H9 (cell line): ENCODE measurements at regions not wholly inside any gene's neighbourhood (a gene's known extent, or its start where the extent isn't known, plus 50 kb on each side); places are given as distances from the start of the nearest gene placed in this dataset.

Experiments used
- DNase-seq: peaks from one replicate; pipeline ENCODE4 v3.0.0-alpha.2; 2017
- H2AFZ ChIP-seq: one replicate; pipeline ENCODE4 v1.6.1; 2013; ENCODE audit warnings: mild to moderate bottlenecking, low read length, control low read depth, moderate library complexity
- H2AK5ac ChIP-seq: 2 replicates; pipeline ENCODE4 v1.6.1; 2013; ENCODE audit warnings: low read length, control low read depth, mixed read lengths; ENCODE audit not compliant: insufficient read length
- H2BK120ac ChIP-seq: one replicate; pipeline ENCODE4 v1.6.1; 2013; ENCODE audit warnings: low read depth, mild to moderate bottlenecking, low read length, control low read depth, inconsistent platforms; ENCODE audit not compliant: poor library complexity, severe bottlenecking
- H2BK12ac ChIP-seq: 2 replicates; pipeline ENCODE4 v1.6.1; 2013; ENCODE audit warnings: low read length, control low read depth, mixed read lengths, low read depth; ENCODE audit not compliant: insufficient read length
- H2BK15ac ChIP-seq: 2 replicates; pipeline ENCODE4 v1.6.1; 2013; ENCODE audit warnings: low read depth, low read length, control low read depth
- H2BK20ac ChIP-seq: one replicate; pipeline ENCODE4 v1.6.1; 2013; ENCODE audit warnings: low read depth, mild to moderate bottlenecking, low read length, control low read depth, inconsistent platforms; ENCODE audit not compliant: poor library complexity, severe bottlenecking
- H2BK5ac ChIP-seq: 2 replicates; pipeline ENCODE4 v1.6.1; 2013; ENCODE audit warnings: low read length, control low read depth, mixed read lengths; ENCODE audit not compliant: insufficient read length
- H3K14ac ChIP-seq: 2 replicates; pipeline ENCODE4 v1.6.1; 2013; ENCODE audit warnings: low read length, control low read depth; ENCODE audit not compliant: insufficient read depth
- H3K18ac ChIP-seq: 2 replicates; pipeline ENCODE4 v1.6.1; 2013; ENCODE audit warnings: low read depth, mild to moderate bottlenecking, mixed read lengths, low read length, control low read depth; ENCODE audit not compliant: insufficient read length
- H3K23ac ChIP-seq: 2 replicates; pipeline ENCODE4 v1.6.1; 2013; ENCODE audit warnings: low read length, control low read depth, mixed read lengths, low read depth; ENCODE audit not compliant: insufficient read length
- H3K23me2 ChIP-seq: 2 replicates; pipeline ENCODE4 v1.6.1; 2013; ENCODE audit warnings: low read depth, mild to moderate bottlenecking, mixed read lengths, low read length, control low read depth; ENCODE audit not compliant: insufficient read length, poor library complexity, severe bottlenecking
- H3K27ac ChIP-seq: 2 replicates; pipeline ENCODE4 v1.5.1; 2013; ENCODE audit warnings: low read length, control low read depth, mixed read lengths, low read depth; ENCODE audit not compliant: insufficient read length
- H3K27me3 ChIP-seq: 2 replicates; pipeline ENCODE4 v1.6.1; 2013; ENCODE audit warnings: low read length, control low read depth, inconsistent platforms; ENCODE audit not compliant: insufficient read depth
- H3K4ac ChIP-seq: 2 replicates; pipeline ENCODE4 v1.6.1; 2013; ENCODE audit warnings: low read depth, mild to moderate bottlenecking, control low read depth, inconsistent platforms, low read length, moderate library complexity
- H3K4me1 ChIP-seq: 2 replicates; pipeline ENCODE4 v1.6.1; 2013; ENCODE audit warnings: low read length, control low read depth, inconsistent platforms; ENCODE audit not compliant: insufficient read depth
- H3K4me2 ChIP-seq: 2 replicates; pipeline ENCODE4 v1.6.1; 2013; ENCODE audit warnings: low read length, control low read depth, mixed read lengths; ENCODE audit not compliant: insufficient read length, insufficient read depth
- H3K56ac ChIP-seq: 2 replicates; pipeline ENCODE4 v1.6.1; 2013; ENCODE audit warnings: low read depth, mild to moderate bottlenecking, mixed read lengths, low read length, control low read depth; ENCODE audit not compliant: insufficient read length
- H3K79me1 ChIP-seq: 2 replicates; pipeline ENCODE4 v1.6.1; 2013; ENCODE audit warnings: low read depth, mild to moderate bottlenecking, moderate library complexity, low read length, control low read depth, inconsistent platforms; ENCODE audit not compliant: insufficient read depth, poor library complexity, severe bottlenecking
- H3K79me2 ChIP-seq: 2 replicates; pipeline ENCODE4 v1.6.1; 2013; ENCODE audit warnings: low read length, control low read depth, inconsistent platforms; ENCODE audit not compliant: insufficient read depth
- H3K9ac ChIP-seq: 2 replicates; pipeline ENCODE4 v1.6.1; 2013; ENCODE audit warnings: low read length, control low read depth, mixed read lengths; ENCODE audit not compliant: insufficient read length; ENCODE audit errors: extremely low read depth
- H3K9me3 ChIP-seq: one replicate; pipeline ENCODE4 v1.6.1; 2013; ENCODE audit warnings: low read depth, low read length, inconsistent platforms; ENCODE audit not compliant: control insufficient read depth
- H3T11ph ChIP-seq: one replicate; pipeline ENCODE4 v1.6.1; 2013; ENCODE audit warnings: mild to moderate bottlenecking, low read length, control low read depth, inconsistent platforms
- H4K20me1 ChIP-seq: one replicate; pipeline ENCODE4 v1.6.1; 2013; ENCODE audit not compliant: control insufficient read depth, insufficient read length, insufficient read depth
- H4K5ac ChIP-seq: 2 replicates; pipeline ENCODE4 v1.6.1; 2013; ENCODE audit warnings: low read depth, mild to moderate bottlenecking, mixed read lengths, low read length, control low read depth; ENCODE audit not compliant: insufficient read length
- H4K8ac ChIP-seq: replicated peaks from 2 replicates; pipeline ENCODE4 v1.6.1; 2013; ENCODE audit warnings: low read length, control low read depth, mixed read lengths, low read depth; ENCODE audit not compliant: insufficient read length
- H4K91ac ChIP-seq: 2 replicates; pipeline ENCODE4 v1.6.1; 2013; ENCODE audit warnings: low read depth, mild to moderate bottlenecking, moderate library complexity, mixed read lengths, low read length, control low read depth; ENCODE audit not compliant: insufficient read length
- H3K27ac Mint-ChIP-seq, 3 experiments: 2 replicates in 2 of 3; 3 replicates in 1 of 3; pipeline ENCODE4 v1.8.0; 2020 to 2021; ENCODE audit warnings: mixed read lengths in 3 of 3, mild to moderate bottlenecking in 1 of 3, moderate library complexity in 1 of 3
- H3K27me3 Mint-ChIP-seq: 2 replicates; pipeline ENCODE4 v1.8.0; 2021; ENCODE audit warnings: low read depth, mild to moderate bottlenecking, moderate library complexity, mixed read lengths
- H3K36me3 Mint-ChIP-seq, 3 experiments: 2 replicates in 2 of 3; 3 replicates in 1 of 3; pipeline ENCODE4 v1.8.0; 2020 to 2021; ENCODE audit warnings: low read depth in 3 of 3, mixed read lengths in 3 of 3; ENCODE audit not compliant: insufficient read depth in 1 of 3
- H3K4me1 Mint-ChIP-seq, 2 experiments: 2 replicates each; pipeline ENCODE4 v1.8.0; 2020; ENCODE audit warnings: mixed read lengths in 2 of 2
- H3K4me3 Mint-ChIP-seq, 2 experiments: 2 replicates in 1 of 2; 3 replicates in 1 of 2; pipeline ENCODE4 v1.8.0; 2020 to 2021; ENCODE audit warnings: mild to moderate bottlenecking in 2 of 2, mixed read lengths in 2 of 2, moderate library complexity in 1 of 2
- H3K9me3 Mint-ChIP-seq, 2 experiments: 2 replicates in 1 of 2; 3 replicates in 1 of 2; pipeline ENCODE4 v1.8.0; 2020; ENCODE audit warnings: mild to moderate bottlenecking in 2 of 2, mixed read lengths in 2 of 2, moderate library complexity in 1 of 2
- CTCF ChIP-seq: fragments of 200-600 bp; sonication (generic); conservative IDR thresholded peaks from 3 replicates; pipeline ENCODE4 v1.8.0; 2021; ENCODE audit warnings: antibody characterized with exemption, mild to moderate bottlenecking
- WGBS: extraction: QIAGEN DNeasy Blood & Tissue Kit; methylation state at CpG from one replicate; pipeline ENCODE4 v1.1.7; 2013; ENCODE audit warnings: missing lambda C conversion rate, low lambda C conversion rate, mixed read lengths; ENCODE audit not compliant: insufficient read length; ENCODE audit errors: extremely low coverage; 5-methylcytosine and 5-hydroxymethylcytosine counted together

GRCh38 chr20:52309181-52309580 is 117.6 kb upstream of the ZFP64 start:
- H3K27me3 ChIP-seq = no peaks in the 10 kb centered on the region; the same call in 1 of the 2 replicates

More at GRCh38 chr20:52309181-52309580, 117.6 kb upstream of the ZFP64 start:
- Histone ChIP-seq H3K56ac (no peak overlapping the region), H2BK20ac (no peak overlapping the region), H3K23ac (no peak overlapping the region), H3K9ac (no peak overlapping the region), H3K79me2 (no peaks in the 10 kb centered on the region), H3K18ac (no peak overlapping the region), H2BK12ac (no peak overlapping the region), H2BK15ac (no peak overlapping the region), H3K4ac (no peak overlapping the region), H3K14ac (no peak overlapping the region), H2BK120ac (no peak overlapping the region), H4K5ac (no peak overlapping the region), H3K27ac (no peak overlapping the region), H2BK5ac (no peak overlapping the region), H3K23me2 (no peaks in the 10 kb centered on the region), H3K4me2 (no peak overlapping the region), H4K91ac (no peak overlapping the region), H4K8ac (no peak overlapping the region), H4K20me1 (no peaks in the 10 kb centered on the region), H3K79me1 (no peaks in the 10 kb centered on the region), H2AK5ac (no peak overlapping the region), H3K4me1 (peaks cover 12% of the 10 kb centered on the region; the same call in 1 of the 2 replicates), H3T11ph (no peak overlapping the region), H2AFZ (no peak overlapping the region), H3K9me3 (no peaks in the 10 kb centered on the region)
- no peak overlapping the region for H3K27ac Mint-ChIP-seq
- DNase-seq = no peak
- no peaks in the 10 kb centered on the region for H3K36me3 Mint-ChIP-seq
- no peaks in the 10 kb centered on the region for H3K9me3 Mint-ChIP-seq
- peaks cover 21% of the 10 kb centered on the region for H3K27me3 Mint-ChIP-seq
- H3K4me3 Mint-ChIP-seq = no peak overlapping the region
- TF ChIP-seq CTCF = no peak
- peaks cover 27 to 41% of the 10 kb centered on the region in 2 experiments for H3K4me1 Mint-ChIP-seq
- no CpG with 5 or more reads among the region's 7 CpGs for WGBS
